Endothelial cell of umbilical vein (primary cell): ENCODE measurements at regions not wholly inside any gene's neighbourhood (a gene's known extent, or its start where the extent isn't known, plus 50 kb on each side); places are given as distances from the start of the nearest gene placed in this dataset.

Experiments
- BruUV-seq: library from RNA; stranded (reverse); fragments of 400-500 nt; replicated peaks from 2 replicates; lab custom pipeline; 2021; lab: Mats Ljungman, UMichigan
- CTCF ChIA-PET: fragments of 300-600, 350-600 bp; sonication (Branson Sonifier 250); formaldehyde crosslinking; loops from one replicate; lab custom pipeline; 2021; ENCODE audit warnings: antibody characterized with exemption, inconsistent platforms; lab: Charles Lee
- POLR2A ChIA-PET: fragments of 300-600, 350-600 bp; sonication (Branson Sonifier 250); formaldehyde crosslinking; loops from one replicate; lab custom pipeline; 2021; ENCODE audit warnings: antibody characterized with exemption, inconsistent platforms; lab: Charles Lee
- DNase-seq: peaks from one replicate; pipeline ENCODE4 v3.0.0-alpha.2; 2011; ENCODE audit warnings: low read depth, low spot score
- FAIRE-seq: peaks from 2 replicates; lab custom pipeline; 2011; peaks lifted over from hg19 to GRCh38; lab: Jason Lieb, UNC
- H2AFZ ChIP-seq: 2 replicates; pipeline ENCODE4 v1.6.0; 2012; ENCODE audit warnings: low read depth, low read length, control low read depth, inconsistent platforms
- H3K27ac ChIP-seq: 2 replicates; pipeline ENCODE4 v1.5.1; 2011; ENCODE audit warnings: low read depth, mild to moderate bottlenecking, control low read depth, low read length, moderate library complexity; ENCODE audit not compliant: insufficient read depth
- H3K27me3 ChIP-seq, 2 experiments: 2 replicates each; pipeline versions ENCODE4 v1.6.0 to v1.6.1; 2011; ENCODE audit warnings: low read length in 2 of 2, mixed read lengths in 1 of 2; ENCODE audit not compliant: control insufficient read depth in 2 of 2, insufficient read depth in 2 of 2
- H3K36me3 ChIP-seq, 2 experiments: 2 replicates in 1 of 2; 3 replicates in 1 of 2; pipeline ENCODE4 v1.5.1; 2011; ENCODE audit warnings: low read length in 2 of 2, mild to moderate bottlenecking in 1 of 2, moderate library complexity in 1 of 2; ENCODE audit not compliant: control insufficient read depth in 2 of 2, insufficient read depth in 2 of 2; ENCODE audit errors: extremely low read depth in 1 of 2
- H3K4me1 ChIP-seq: 3 replicates; pipeline ENCODE4 v1.5.1; 2011; ENCODE audit warnings: mild to moderate bottlenecking, low read length; ENCODE audit not compliant: control insufficient read depth, insufficient read depth; ENCODE audit errors: extremely low read depth
- H3K4me2 ChIP-seq: 2 replicates; pipeline ENCODE4 v1.6.1; 2011; ENCODE audit warnings: low read length, control low read depth, mixed read lengths; ENCODE audit not compliant: insufficient read depth
- H3K4me3 ChIP-seq, 3 experiments: fragments of 200-600 bp in 1 of 3; sonication (generic), shearing (Covaris generic) in 1 of 3; replicated peaks in 1 of 3; 2 replicates each; pipeline ENCODE4 v1.5.1; 2011 to 2016; ENCODE audit warnings: control low read depth in 3 of 3, low read length in 3 of 3, mild to moderate bottlenecking in 2 of 3, inconsistent platforms in 1 of 3, low read depth in 1 of 3, moderate library complexity in 1 of 3; ENCODE audit not compliant: insufficient read depth in 1 of 3
- H3K79me2 ChIP-seq: 2 replicates; pipeline ENCODE4 v1.6.0; 2012; ENCODE audit warnings: low read length, inconsistent platforms; ENCODE audit not compliant: control insufficient read depth, insufficient read depth
- H3K9ac ChIP-seq: replicated peaks from 2 replicates; pipeline ENCODE3; 2011; ENCODE audit warnings: low read length, control low read depth; ENCODE audit not compliant: insufficient read depth; ENCODE audit errors: extremely low read depth
- H3K9me1 ChIP-seq: replicated peaks from 3 replicates; pipeline ENCODE4 v1.6.0; 2011; ENCODE audit warnings: mild to moderate bottlenecking, low read length; ENCODE audit not compliant: control insufficient read depth, insufficient read depth; ENCODE audit errors: extremely low read depth
- H3K9me3 ChIP-seq: replicated peaks from 2 replicates; pipeline ENCODE4 v1.5.1; 2012; ENCODE audit warnings: low read length, inconsistent platforms; ENCODE audit not compliant: control insufficient read depth, insufficient read depth
- H4K20me1 ChIP-seq: replicated peaks from 2 replicates; pipeline ENCODE3; 2011; ENCODE audit warnings: mild to moderate bottlenecking, low read length; ENCODE audit not compliant: control insufficient read depth, insufficient read depth; ENCODE audit errors: extremely low read depth
- EZH2 ChIP-seq: IDR thresholded peaks from 2 replicates; pipeline ENCODE4 v1.6.1; 2012; ENCODE audit warnings: borderline replicate concordance, low read depth, mild to moderate bottlenecking, moderate library complexity, low read length, inconsistent platforms; ENCODE audit not compliant: severe bottlenecking
- FOS ChIP-seq: IDR thresholded peaks from 2 replicates; pipeline ENCODE4 v1.6.1; 2011; ENCODE audit warnings: mild to moderate bottlenecking, low read length, moderate library complexity, borderline replicate concordance; ENCODE audit not compliant: insufficient read depth
- GATA2 ChIP-seq: IDR thresholded peaks from 2 replicates; pipeline ENCODE4 v1.7.0; 2011; ENCODE audit warnings: low read depth, mild to moderate bottlenecking, moderate library complexity, mixed read lengths, low read length; ENCODE audit not compliant: insufficient read length, insufficient read depth
- JUN ChIP-seq: IDR thresholded peaks from 2 replicates; pipeline ENCODE4 v1.6.1; 2011; ENCODE audit warnings: borderline replicate concordance, low read depth; ENCODE audit not compliant: insufficient read length, insufficient read depth
- MYC ChIP-seq: IDR thresholded peaks from one replicate; pipeline ENCODE4 v1.6.1; 2011; ENCODE audit warnings: mild to moderate bottlenecking, low read depth, low read length
- POLR2A ChIP-seq: IDR thresholded peaks from 2 replicates; pipeline ENCODE4 v1.6.1; 2012; ENCODE audit warnings: low read depth, mild to moderate bottlenecking, control low read depth, low read length
- POLR2AphosphoS5 ChIP-seq: IDR thresholded peaks from 2 replicates; pipeline ENCODE4 v1.6.1; 2012; ENCODE audit warnings: low read depth, mild to moderate bottlenecking, control low read depth, low read length, moderate library complexity; ENCODE audit not compliant: insufficient read depth
- dilution Hi-C: fragments of 300-500 bp; cut with MboI; formaldehyde crosslinking; loops from one replicate; pipeline ENCODE4 v1.15.0; 2019; ENCODE audit warnings: low sequenced_read_pairs; ENCODE audit not compliant: extremely low pct_ligation_motif_present
- intact Hi-C: fragments of 100-400 bp; cut with micrococcal nuclease; formaldehyde crosslinking; loops from one replicate; pipeline ENCODE4 v1.10.0; 2022
- TF ChIP-seq, protein P1 (sequence below), 2 donors: IDR thresholded peaks; 1 replicate in 1 of 2; 2 replicates in 1 of 2; pipeline ENCODE4 v1.5.1; 2011; ENCODE audit warnings: low read length in 2 of 2, mild to moderate bottlenecking in 2 of 2, moderate library complexity in 2 of 2, control low read depth in 1 of 2, inconsistent platforms in 1 of 2, low read depth in 1 of 2; ENCODE audit not compliant: insufficient read depth in 1 of 2; ENCODE audit errors: extremely low read depth in 1 of 2
- TF ChIP-seq, protein P2 (sequence below): IDR thresholded peaks from 2 replicates; pipeline ENCODE4 v1.6.1; 2011; ENCODE audit not compliant: insufficient read depth, insufficient read length

DNA sequence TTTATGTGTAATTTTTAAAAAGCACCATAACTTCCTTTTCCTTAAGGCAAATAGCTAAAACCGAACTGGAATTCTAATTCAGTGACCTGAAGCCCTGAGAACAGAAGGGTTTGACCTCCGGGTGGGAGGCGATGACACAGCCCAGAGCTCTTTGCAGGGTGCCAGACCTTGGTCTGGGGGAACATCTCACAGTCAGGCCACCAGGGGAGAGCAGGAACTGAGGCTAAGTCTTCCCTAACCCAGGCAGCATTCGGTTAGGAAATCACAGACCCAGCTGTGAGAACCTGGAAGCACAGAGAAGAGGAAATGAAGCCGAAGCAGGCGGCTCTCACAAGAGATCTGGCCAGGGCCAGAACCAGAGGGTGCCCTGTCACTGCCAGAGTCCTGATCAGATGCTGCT lies 444.8 kb downstream of the TTLL7 start:
- H3K79me2 ChIP-seq = no peaks in the 10 kb centered on the region
- no peaks in the 10 kb centered on the region for H3K9me1 ChIP-seq
- H3K4me2 ChIP-seq = no peak overlapping the region
- FAIRE-seq (no peak), DNase-seq (no peak)
- no peaks in the 10 kb centered on the region for H3K36me3 ChIP-seq
- no peaks in the 10 kb centered on the region for H3K4me1 ChIP-seq
- ChIA-PET POLR2A (no interaction called here), CTCF (no interaction called here)
- TF ChIP-seq FOS (no peak), MYC (no peak), POLR2AphosphoS5 (no peak), JUN (no peak), EZH2 (no peak), GATA2 (no peak), POLR2A (no peak)
- TF ChIP-seq, protein P1, sequence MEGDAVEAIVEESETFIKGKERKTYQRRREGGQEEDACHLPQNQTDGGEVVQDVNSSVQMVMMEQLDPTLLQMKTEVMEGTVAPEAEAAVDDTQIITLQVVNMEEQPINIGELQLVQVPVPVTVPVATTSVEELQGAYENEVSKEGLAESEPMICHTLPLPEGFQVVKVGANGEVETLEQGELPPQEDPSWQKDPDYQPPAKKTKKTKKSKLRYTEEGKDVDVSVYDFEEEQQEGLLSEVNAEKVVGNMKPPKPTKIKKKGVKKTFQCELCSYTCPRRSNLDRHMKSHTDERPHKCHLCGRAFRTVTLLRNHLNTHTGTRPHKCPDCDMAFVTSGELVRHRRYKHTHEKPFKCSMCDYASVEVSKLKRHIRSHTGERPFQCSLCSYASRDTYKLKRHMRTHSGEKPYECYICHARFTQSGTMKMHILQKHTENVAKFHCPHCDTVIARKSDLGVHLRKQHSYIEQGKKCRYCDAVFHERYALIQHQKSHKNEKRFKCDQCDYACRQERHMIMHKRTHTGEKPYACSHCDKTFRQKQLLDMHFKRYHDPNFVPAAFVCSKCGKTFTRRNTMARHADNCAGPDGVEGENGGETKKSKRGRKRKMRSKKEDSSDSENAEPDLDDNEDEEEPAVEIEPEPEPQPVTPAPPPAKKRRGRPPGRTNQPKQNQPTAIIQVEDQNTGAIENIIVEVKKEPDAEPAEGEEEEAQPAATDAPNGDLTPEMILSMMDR (IDR thresholded peaks at IDR 0.05; ENCODE audit: extremely low read depth in 1 of 2, insufficient read depth in 1 of 2, low read depth in 1 of 2, low read length in 2 of 2) = no peak
- TF ChIP-seq, protein P2, sequence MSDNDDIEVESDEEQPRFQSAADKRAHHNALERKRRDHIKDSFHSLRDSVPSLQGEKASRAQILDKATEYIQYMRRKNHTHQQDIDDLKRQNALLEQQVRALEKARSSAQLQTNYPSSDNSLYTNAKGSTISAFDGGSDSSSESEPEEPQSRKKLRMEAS = no peak
- no TSS peak for BruUV-seq
- H3K27ac ChIP-seq = no peak overlapping the region
- no peak overlapping the region for H2AFZ ChIP-seq
- H3K9ac ChIP-seq = no peak overlapping the region
- dilution Hi-C loops (no loop called here), intact Hi-C loops (no loop called here)
- no peak overlapping the region for H3K4me3 ChIP-seq
- H4K20me1 ChIP-seq = no peaks in the 10 kb centered on the region
- H3K27me3 ChIP-seq = no peaks in the 10 kb centered on the region
- no peaks in the 10 kb centered on the region for H3K9me3 ChIP-seq
